ENCODE measurements at regions not wholly inside any gene's neighbourhood (a gene's known extent, or its start where the extent isn't known, plus 50 kb on each side); places are given as distances from the start of the nearest gene placed in this dataset.

DNA sequence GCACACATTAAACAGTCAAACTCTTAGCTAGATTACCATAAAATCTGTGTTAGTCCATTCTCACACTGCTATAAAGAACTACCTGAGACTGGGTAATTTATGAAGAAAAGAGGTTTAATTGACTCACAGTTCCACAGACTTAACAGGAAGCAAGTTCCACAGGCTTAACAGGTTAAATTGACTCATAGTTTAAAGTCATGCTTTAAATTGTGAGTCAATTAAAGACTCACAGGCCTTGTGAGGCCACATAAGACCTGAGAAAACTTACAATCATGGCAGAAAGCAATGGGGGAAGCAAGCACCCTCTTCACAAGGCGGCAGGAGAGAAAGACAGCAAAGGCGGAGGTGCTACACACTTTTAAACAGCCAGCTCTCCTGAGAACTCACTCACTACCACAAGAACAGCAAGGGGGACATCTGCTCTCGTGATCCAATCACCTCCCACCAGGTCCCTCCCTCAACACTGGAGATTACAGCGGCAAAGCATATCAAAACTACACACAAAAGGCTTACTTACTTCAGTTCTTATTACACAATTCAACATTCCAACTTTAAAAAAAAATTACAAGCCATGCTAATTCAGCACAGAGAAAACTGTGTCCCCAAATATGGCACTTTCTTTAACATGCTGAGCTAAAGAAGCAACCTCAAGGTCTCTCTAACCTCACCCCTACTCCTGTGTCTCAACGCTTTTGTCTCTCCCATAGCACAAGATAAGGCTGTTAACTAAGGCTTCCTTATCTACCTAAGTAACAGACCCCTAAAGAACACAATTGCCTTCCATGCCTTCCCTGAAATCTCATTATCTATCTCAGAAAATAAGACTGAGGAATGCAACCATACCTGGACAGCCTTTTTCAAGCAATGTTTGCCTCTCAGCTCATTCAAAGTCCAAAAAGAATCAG lies 805.1 kb downstream of the NR2F1-AS1 start:
- Histone ChIP-seq H3K36me3 (no peaks in the 10 kb centered on the region), H3K27ac (no peak overlapping the region), H3K27me3 (ENCODE audit: low read depth) (no peaks in the 10 kb centered on the region), H3K9me3 (no peaks in the 10 kb centered on the region), H3K4me1 (no peaks in the 10 kb centered on the region), H3K4me3 (no peak overlapping the region)
- no peak for DNase-seq
- TF ChIP-seq, protein P1, sequence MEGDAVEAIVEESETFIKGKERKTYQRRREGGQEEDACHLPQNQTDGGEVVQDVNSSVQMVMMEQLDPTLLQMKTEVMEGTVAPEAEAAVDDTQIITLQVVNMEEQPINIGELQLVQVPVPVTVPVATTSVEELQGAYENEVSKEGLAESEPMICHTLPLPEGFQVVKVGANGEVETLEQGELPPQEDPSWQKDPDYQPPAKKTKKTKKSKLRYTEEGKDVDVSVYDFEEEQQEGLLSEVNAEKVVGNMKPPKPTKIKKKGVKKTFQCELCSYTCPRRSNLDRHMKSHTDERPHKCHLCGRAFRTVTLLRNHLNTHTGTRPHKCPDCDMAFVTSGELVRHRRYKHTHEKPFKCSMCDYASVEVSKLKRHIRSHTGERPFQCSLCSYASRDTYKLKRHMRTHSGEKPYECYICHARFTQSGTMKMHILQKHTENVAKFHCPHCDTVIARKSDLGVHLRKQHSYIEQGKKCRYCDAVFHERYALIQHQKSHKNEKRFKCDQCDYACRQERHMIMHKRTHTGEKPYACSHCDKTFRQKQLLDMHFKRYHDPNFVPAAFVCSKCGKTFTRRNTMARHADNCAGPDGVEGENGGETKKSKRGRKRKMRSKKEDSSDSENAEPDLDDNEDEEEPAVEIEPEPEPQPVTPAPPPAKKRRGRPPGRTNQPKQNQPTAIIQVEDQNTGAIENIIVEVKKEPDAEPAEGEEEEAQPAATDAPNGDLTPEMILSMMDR (IDR thresholded peaks at IDR 0.05) = no peak
- intact Hi-C loops (cut with DNase I) = no loop called here
- ATAC-seq = no peak

- intact Hi-C loops (cut with DNase I) = no loop called here
- H3K27me3 ChIP-seq (ENCODE audit: low read depth) = no peaks in the 10 kb centered on the region
- no peaks in the 10 kb centered on the region for H3K9me3 ChIP-seq
- no peak for ATAC-seq
- no peak overlapping the region for H3K4me3 ChIP-seq
- H3K27ac ChIP-seq = no peak overlapping the region
- no peaks in the 10 kb centered on the region for H3K4me1 ChIP-seq
- DNase-seq = no peak
- no peaks in the 10 kb centered on the region for H3K36me3 ChIP-seq
- TF ChIP-seq, protein P1 (IDR thresholded peaks at IDR 0.05) = no peak
Measured at GRCh38 chr5:92769978-92770377, 811.0 kb downstream of the NR2F1-AS1 start.

DNA sequence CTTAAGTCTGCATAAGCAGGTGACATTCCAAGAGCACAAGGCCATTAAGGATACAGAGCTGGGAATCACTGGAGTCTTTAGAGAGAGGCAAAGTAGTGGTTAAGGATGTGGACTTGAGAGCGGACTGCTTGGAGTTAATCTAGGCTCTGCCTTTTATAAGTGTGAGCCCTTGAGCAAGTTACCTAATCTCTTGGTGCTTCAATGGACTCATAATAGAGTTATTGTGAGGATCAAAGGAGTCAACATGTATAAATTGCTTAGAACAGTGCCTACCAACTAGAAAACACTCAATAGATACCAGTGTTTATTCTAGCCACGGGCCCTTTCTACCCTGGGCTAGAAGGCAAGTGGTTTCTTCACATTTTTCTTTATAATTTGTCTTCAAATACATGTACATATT lies 819.4 kb downstream of the NR2F1-AS1 start:
- TF ChIP-seq, protein P1 (IDR thresholded peaks at IDR 0.05) = no peak
- H3K27ac ChIP-seq = no peak overlapping the region
- H3K9me3 ChIP-seq = no peaks in the 10 kb centered on the region
- H3K4me3 ChIP-seq = no peak overlapping the region
- no peaks in the 10 kb centered on the region for H3K4me1 ChIP-seq
- H3K27me3 ChIP-seq (ENCODE audit: low read depth) = no peaks in the 10 kb centered on the region
- no peaks in the 10 kb centered on the region for H3K36me3 ChIP-seq
- intact Hi-C loops (cut with DNase I) = no loop called here
- DNase-seq = no peak
- ATAC-seq = no peak

GRCh38 chr5:92760550-92760949 lies 820.5 kb downstream of the NR2F1-AS1 start:
- DNase-seq (no peak), ATAC-seq (no peak)
- intact Hi-C loops (cut with DNase I) = no loop called here
- Histone ChIP-seq H3K4me3 (no peak overlapping the region), H3K4me1 (no peaks in the 10 kb centered on the region), H3K27ac (no peak overlapping the region), H3K9me3 (no peaks in the 10 kb centered on the region), H3K36me3 (no peaks in the 10 kb centered on the region), H3K27me3 (ENCODE audit: low read depth) (no peaks in the 10 kb centered on the region)
- TF ChIP-seq, protein P1 (IDR thresholded peaks at IDR 0.05) = no peak

DNA sequence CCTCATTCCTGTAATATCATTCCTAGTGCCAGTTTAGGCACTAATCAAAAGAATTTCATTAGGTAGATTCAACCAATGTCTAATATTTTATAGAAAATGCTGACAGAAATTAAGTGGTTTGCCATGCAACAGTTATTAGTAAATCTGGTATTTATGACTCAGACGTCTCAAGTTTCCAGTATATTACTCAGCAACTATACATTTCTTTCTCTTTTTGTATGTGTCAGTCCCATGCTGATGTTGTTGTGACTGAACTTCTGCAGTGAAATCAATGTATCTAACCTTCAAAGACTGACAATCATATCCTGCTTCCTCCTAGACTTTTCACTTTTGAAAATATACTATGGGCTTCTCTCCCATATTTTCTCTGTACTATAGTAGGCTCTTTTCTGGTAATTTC lies 822.5 kb downstream of the NR2F1-AS1 start:
- intact Hi-C loops (cut with DNase I) = no loop called here
- H3K27ac ChIP-seq = no peak overlapping the region

More for the DNA sequence above, 822.5 kb downstream of the NR2F1-AS1 start:
- TF ChIP-seq, protein P1 (IDR thresholded peaks at IDR 0.05) = no peak
- Histone ChIP-seq H3K9me3 (no peaks in the 10 kb centered on the region), H3K27me3 (ENCODE audit: low read depth) (no peaks in the 10 kb centered on the region), H3K4me1 (no peaks in the 10 kb centered on the region), H3K36me3 (no peaks in the 10 kb centered on the region), H3K4me3 (no peak overlapping the region)
- DNase-seq = no peak
- ATAC-seq = no peak

Data from lower lobe of right lung (tissue), 2 donors.